ENCODE measurements at regions not wholly inside any gene's neighbourhood (a gene's known extent, or its start where the extent isn't known, plus 50 kb on each side); places are given as distances from the start of the nearest gene placed in this dataset.
"Not testable (repeated sequence)": the region's sequence is repeated elsewhere in the genome, so short reads cannot be mapped to it uniquely, and the experiment has no call there.

GRCh38 chr1:239125893-239126292 lies 260.5 kb upstream of the CHRM3 start:
- no peaks in the 10 kb centered on the region for H3K36me3 ChIP-seq (ENCODE audit: control insufficient read depth in 2 of 2, insufficient read depth in 2 of 2, low read length in 1 of 2)
- no peaks in the 10 kb centered on the region for H3K27me3 ChIP-seq (ENCODE audit: control insufficient read depth in 2 of 2, insufficient read depth in 1 of 2, low read length in 1 of 2)
- no peaks in the 10 kb centered on the region for H3K9me3 ChIP-seq (ENCODE audit: control insufficient read depth in 2 of 2, insufficient read depth in 1 of 2, low read length in 1 of 2)
- H3K4me1 ChIP-seq (ENCODE audit: control insufficient read depth in 2 of 2, insufficient read depth in 2 of 2, low read length in 2 of 2): no peaks in the 10 kb centered on the region
- no peak for DNase-seq (ENCODE audit: low read depth in 6 of 9, low spot score in 9 of 9)
- H3K27ac ChIP-seq (ENCODE audit: low read depth in 1 of 2, low read length in 1 of 2): no peak overlapping the region
- no peak overlapping the region for H3K4me3 ChIP-seq (ENCODE audit: low read length in 2 of 2)

GRCh38 chr1:239125027-239125426 lies 261.3 kb upstream of the CHRM3 start:
- WGBS: 84% methylated on average over 4 of the region's 4 CpGs
- no peaks in the 10 kb centered on the region for H3K27me3 ChIP-seq (ENCODE audit: control insufficient read depth in 2 of 2, insufficient read depth in 1 of 2, low read length in 1 of 2)
- no peaks in the 10 kb centered on the region for H3K4me1 ChIP-seq (ENCODE audit: control insufficient read depth in 2 of 2, insufficient read depth in 2 of 2, low read length in 2 of 2)
- H3K27ac ChIP-seq (ENCODE audit: low read depth in 1 of 2, low read length in 1 of 2): no peak overlapping the region
- DNase-seq (ENCODE audit: low read depth in 6 of 9, low spot score in 9 of 9): no peak
- no peaks in the 10 kb centered on the region for H3K36me3 ChIP-seq (ENCODE audit: control insufficient read depth in 2 of 2, insufficient read depth in 2 of 2, low read length in 1 of 2)
- no peak overlapping the region for H3K4me3 ChIP-seq (ENCODE audit: low read length in 2 of 2)
- H3K9me3 ChIP-seq (ENCODE audit: control insufficient read depth in 2 of 2, insufficient read depth in 1 of 2, low read length in 1 of 2): no peaks in the 10 kb centered on the region

- 86% methylated on average over 4 of the region's 4 CpGs for WGBS
- no peaks in the 10 kb centered on the region for H3K36me3 ChIP-seq (ENCODE audit: control insufficient read depth in 2 of 2, insufficient read depth in 2 of 2, low read length in 1 of 2)
- H3K9me3 ChIP-seq (ENCODE audit: control insufficient read depth in 2 of 2, insufficient read depth in 1 of 2, low read length in 1 of 2): no peaks in the 10 kb centered on the region
- DNase-seq (ENCODE audit: low read depth in 6 of 9, low spot score in 9 of 9): no peak
- H3K4me3 ChIP-seq (ENCODE audit: low read length in 2 of 2): no peak overlapping the region
- H3K27ac ChIP-seq (ENCODE audit: low read depth in 1 of 2, low read length in 1 of 2): no peak overlapping the region
- no peaks in the 10 kb centered on the region for H3K4me1 ChIP-seq (ENCODE audit: control insufficient read depth in 2 of 2, insufficient read depth in 2 of 2, low read length in 2 of 2)
- no peaks in the 10 kb centered on the region for H3K27me3 ChIP-seq (ENCODE audit: control insufficient read depth in 2 of 2, insufficient read depth in 1 of 2, low read length in 1 of 2)
Observed at GRCh38 chr1:239123260-239123659, 263.1 kb upstream of the CHRM3 start.

- H3K4me1 ChIP-seq (ENCODE audit: control insufficient read depth in 2 of 2, insufficient read depth in 2 of 2, low read length in 2 of 2): no peaks in the 10 kb centered on the region
- H3K27ac ChIP-seq (ENCODE audit: low read depth in 1 of 2, low read length in 1 of 2): no peak overlapping the region
- DNase-seq (ENCODE audit: low read depth in 6 of 9, low spot score in 9 of 9): no peak
- H3K36me3 ChIP-seq (ENCODE audit: control insufficient read depth in 2 of 2, insufficient read depth in 2 of 2, low read length in 1 of 2): no peaks in the 10 kb centered on the region
- no peaks in the 10 kb centered on the region for H3K9me3 ChIP-seq (ENCODE audit: control insufficient read depth in 2 of 2, insufficient read depth in 1 of 2, low read length in 1 of 2)
- H3K27me3 ChIP-seq (ENCODE audit: control insufficient read depth in 2 of 2, insufficient read depth in 1 of 2, low read length in 1 of 2): no peaks in the 10 kb centered on the region
- 93% methylated on average over 5 of the region's 5 CpGs for WGBS
- no peak overlapping the region for H3K4me3 ChIP-seq (ENCODE audit: low read length in 2 of 2)
Observed at GRCh38 chr1:239112101-239112935, 274.1 kb upstream of the CHRM3 start.

GRCh38 chr1:239107676-239108075 lies 278.7 kb upstream of the CHRM3 start:
- Histone ChIP-seq H3K36me3 (ENCODE audit: control insufficient read depth in 2 of 2, insufficient read depth in 2 of 2, low read length in 1 of 2) (no peaks in the 10 kb centered on the region), H3K9me3 (ENCODE audit: control insufficient read depth in 2 of 2, insufficient read depth in 1 of 2, low read length in 1 of 2) (no peaks in the 10 kb centered on the region), H3K27ac (ENCODE audit: low read depth in 1 of 2, low read length in 1 of 2) (no peak overlapping the region), H3K4me1 (ENCODE audit: control insufficient read depth in 2 of 2, insufficient read depth in 2 of 2, low read length in 2 of 2) (no peaks in the 10 kb centered on the region), H3K4me3 (ENCODE audit: low read length in 2 of 2) (no peak overlapping the region), H3K27me3 (ENCODE audit: control insufficient read depth in 2 of 2, insufficient read depth in 1 of 2, low read length in 1 of 2) (no peaks in the 10 kb centered on the region)
- 91% methylated on average over 7 of the region's 7 CpGs for WGBS
- no peak for DNase-seq (ENCODE audit: low read depth in 6 of 9, low spot score in 9 of 9)

GRCh38 chr1:239106689-239107088 lies 279.7 kb upstream of the CHRM3 start:
- not testable (repeated sequence) for H3K4me3 ChIP-seq (ENCODE audit: low read length in 2 of 2); H3K27ac ChIP-seq (ENCODE audit: low read depth in 1 of 2, low read length in 1 of 2); H3K27me3 ChIP-seq (ENCODE audit: control insufficient read depth in 2 of 2, insufficient read depth in 1 of 2, low read length in 1 of 2); DNase-seq (ENCODE audit: low read depth in 6 of 9, low spot score in 9 of 9); H3K36me3 ChIP-seq (ENCODE audit: control insufficient read depth in 2 of 2, insufficient read depth in 2 of 2, low read length in 1 of 2); H3K9me3 ChIP-seq (ENCODE audit: control insufficient read depth in 2 of 2, insufficient read depth in 1 of 2, low read length in 1 of 2); H3K4me1 ChIP-seq (ENCODE audit: control insufficient read depth in 2 of 2, insufficient read depth in 2 of 2, low read length in 2 of 2)
- 91% methylated on average over 7 of the region's 7 CpGs for WGBS

- no peaks in the 10 kb centered on the region for H3K4me1 ChIP-seq (ENCODE audit: control insufficient read depth in 2 of 2, insufficient read depth in 2 of 2, low read length in 2 of 2)
- no peaks in the 10 kb centered on the region for H3K36me3 ChIP-seq (ENCODE audit: control insufficient read depth in 2 of 2, insufficient read depth in 2 of 2, low read length in 1 of 2)
- WGBS: 92% methylated on average over 7 of the region's 7 CpGs
- no peak overlapping the region for H3K27ac ChIP-seq (ENCODE audit: low read depth in 1 of 2, low read length in 1 of 2)
- H3K27me3 ChIP-seq (ENCODE audit: control insufficient read depth in 2 of 2, insufficient read depth in 1 of 2, low read length in 1 of 2): no peaks in the 10 kb centered on the region
- H3K9me3 ChIP-seq (ENCODE audit: control insufficient read depth in 2 of 2, insufficient read depth in 1 of 2, low read length in 1 of 2): no peaks in the 10 kb centered on the region
- H3K4me3 ChIP-seq (ENCODE audit: low read length in 2 of 2): no peak overlapping the region
- no peak for DNase-seq (ENCODE audit: low read depth in 6 of 9, low spot score in 9 of 9)
Observed at GRCh38 chr1:239098400-239099037, 287.8 kb upstream of the CHRM3 start.

GRCh38 chr1:239091537-239091936 lies 294.8 kb upstream of the CHRM3 start:
- H3K4me3 ChIP-seq (ENCODE audit: low read length in 2 of 2): no peak overlapping the region
- no peak for DNase-seq (ENCODE audit: low read depth in 6 of 9, low spot score in 9 of 9)
- no peak overlapping the region for H3K27ac ChIP-seq (ENCODE audit: low read depth in 1 of 2, low read length in 1 of 2)
- H3K9me3 ChIP-seq (ENCODE audit: control insufficient read depth in 2 of 2, insufficient read depth in 1 of 2, low read length in 1 of 2): no peaks in the 10 kb centered on the region
- H3K36me3 ChIP-seq (ENCODE audit: control insufficient read depth in 2 of 2, insufficient read depth in 2 of 2, low read length in 1 of 2): no peaks in the 10 kb centered on the region
- H3K27me3 ChIP-seq (ENCODE audit: control insufficient read depth in 2 of 2, insufficient read depth in 1 of 2, low read length in 1 of 2): no peaks in the 10 kb centered on the region
- H3K4me1 ChIP-seq (ENCODE audit: control insufficient read depth in 2 of 2, insufficient read depth in 2 of 2, low read length in 2 of 2): no peaks in the 10 kb centered on the region
- WGBS: 90% methylated on average over 3 of the region's 3 CpGs

- H3K27me3 ChIP-seq (ENCODE audit: control insufficient read depth in 2 of 2, insufficient read depth in 1 of 2, low read length in 1 of 2): no peaks in the 10 kb centered on the region
- WGBS: 94% methylated on average over 2 of the region's 2 CpGs
- no peak for DNase-seq (ENCODE audit: low read depth in 6 of 9, low spot score in 9 of 9)
Observed at GRCh38 chr1:239084459-239085080, 301.8 kb upstream of the CHRM3 start.

More at GRCh38 chr1:239084459-239085080, 301.8 kb upstream of the CHRM3 start:
- Histone ChIP-seq H3K27ac (ENCODE audit: low read depth in 1 of 2, low read length in 1 of 2) (no peak overlapping the region), H3K36me3 (ENCODE audit: control insufficient read depth in 2 of 2, insufficient read depth in 2 of 2, low read length in 1 of 2) (no peaks in the 10 kb centered on the region), H3K4me1 (ENCODE audit: control insufficient read depth in 2 of 2, insufficient read depth in 2 of 2, low read length in 2 of 2) (no peaks in the 10 kb centered on the region), H3K9me3 (ENCODE audit: control insufficient read depth in 2 of 2, insufficient read depth in 1 of 2, low read length in 1 of 2) (peaks cover 0 to 3% of the 10 kb centered on the region in 2 donors), H3K4me3 (ENCODE audit: low read length in 2 of 2) (no peak overlapping the region)

All from thymus (tissue), 11 donors.